ENCODE measurements at regions not wholly inside any gene's neighbourhood (a gene's known extent, or its start where the extent isn't known, plus 50 kb on each side); places are given as distances from the start of the nearest gene placed in this dataset.

DNA sequence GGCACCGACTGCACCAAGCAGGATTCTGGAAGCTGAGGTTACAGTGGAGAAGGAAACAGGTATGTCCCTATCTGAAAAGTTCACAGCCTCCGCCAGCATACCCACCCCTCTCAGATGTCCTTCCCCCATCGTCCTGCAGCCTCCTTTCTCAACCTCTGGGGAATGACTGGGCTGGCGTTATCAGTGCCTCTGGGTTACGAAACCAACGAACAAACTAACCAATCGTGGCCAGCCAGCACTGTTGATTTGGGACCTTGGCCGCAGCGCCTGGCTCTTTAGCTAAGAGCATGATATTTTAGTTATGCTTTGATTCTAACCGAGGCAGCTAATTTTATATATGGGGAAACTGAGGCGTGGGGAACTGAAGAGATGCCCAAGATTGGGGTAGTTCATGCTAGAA is 233.0 kb downstream of the TFCP2L1 start:
- TF ChIP-seq, protein P1, sequence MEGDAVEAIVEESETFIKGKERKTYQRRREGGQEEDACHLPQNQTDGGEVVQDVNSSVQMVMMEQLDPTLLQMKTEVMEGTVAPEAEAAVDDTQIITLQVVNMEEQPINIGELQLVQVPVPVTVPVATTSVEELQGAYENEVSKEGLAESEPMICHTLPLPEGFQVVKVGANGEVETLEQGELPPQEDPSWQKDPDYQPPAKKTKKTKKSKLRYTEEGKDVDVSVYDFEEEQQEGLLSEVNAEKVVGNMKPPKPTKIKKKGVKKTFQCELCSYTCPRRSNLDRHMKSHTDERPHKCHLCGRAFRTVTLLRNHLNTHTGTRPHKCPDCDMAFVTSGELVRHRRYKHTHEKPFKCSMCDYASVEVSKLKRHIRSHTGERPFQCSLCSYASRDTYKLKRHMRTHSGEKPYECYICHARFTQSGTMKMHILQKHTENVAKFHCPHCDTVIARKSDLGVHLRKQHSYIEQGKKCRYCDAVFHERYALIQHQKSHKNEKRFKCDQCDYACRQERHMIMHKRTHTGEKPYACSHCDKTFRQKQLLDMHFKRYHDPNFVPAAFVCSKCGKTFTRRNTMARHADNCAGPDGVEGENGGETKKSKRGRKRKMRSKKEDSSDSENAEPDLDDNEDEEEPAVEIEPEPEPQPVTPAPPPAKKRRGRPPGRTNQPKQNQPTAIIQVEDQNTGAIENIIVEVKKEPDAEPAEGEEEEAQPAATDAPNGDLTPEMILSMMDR (IDR thresholded peaks at IDR 0.05; ENCODE audit: low read depth, low read length), result no peak
- TF ChIP-seq POLR2A (IDR thresholded peaks at IDR 0.05; ENCODE audit: extremely low read depth, insufficient read length), result no peak
- no peak for TF ChIP-seq MAX (IDR thresholded peaks at IDR 0.05; ENCODE audit: low read depth, low read length)
- no peak for TF ChIP-seq MYC (IDR thresholded peaks at IDR 0.05; ENCODE audit: low read depth, low read length)

Data from NB4 (cell line).